Thyroid gland (tissue), 4 donors: ENCODE measurements at regions not wholly inside any gene's neighbourhood (a gene's known extent, or its start where the extent isn't known, plus 50 kb on each side); places are given as distances from the start of the nearest gene placed in this dataset.

Experiments
- CTCF ChIP-seq, 6 experiments: fragments of 200-600 bp in 3 of 6; fragments of 450-650 bp in 3 of 6; sonication (generic) in 3 of 6; IDR thresholded peaks; one replicate each; pipeline ENCODE4 v1.5.1; 2016 to 2019; ENCODE audit warnings: antibody characterized with exemption in 6 of 6, mild to moderate bottlenecking in 2 of 6, inconsistent platforms in 1 of 6, moderate library complexity in 1 of 6
- POLR2A ChIP-seq, 2 donors: fragments of 450-650 bp; IDR thresholded peaks; one replicate each; pipeline ENCODE4 v1.6.1; 2017; ENCODE audit warnings: antibody characterized with exemption in 2 of 2, mild to moderate bottlenecking in 2 of 2, moderate library complexity in 1 of 2

- TF ChIP-seq CTCF (IDR thresholded peaks at IDR 0.05) (no peak), POLR2A (IDR thresholded peaks at IDR 0.05) (no peak)
Observed at GRCh38 chr6:163998496-163998895, 584.0 kb downstream of the QKI start.
